CD4-positive, alpha-beta memory T cell (primary cell): ENCODE measurements at regions not wholly inside any gene's neighbourhood (a gene's known extent, or its start where the extent isn't known, plus 50 kb on each side); places are given as distances from the start of the nearest gene placed in this dataset.

Experiments used
- CTCF ChIA-PET: fragments of 350-600 bp; sonication (Branson Sonifier 250); formaldehyde crosslinking; loops from one replicate; lab custom pipeline; 2021; ENCODE audit warnings: inconsistent platforms; ENCODE audit not compliant: partially characterized antibody; lab: Charles Lee
- POLR2A ChIA-PET: fragments of 350-600 bp; sonication (Branson Sonifier 250); formaldehyde crosslinking; loops from one replicate; lab custom pipeline; 2021; ENCODE audit not compliant: partially characterized antibody; lab: Charles Lee
- DNase-seq, 5 donors: peaks; one replicate each; pipeline versions ENCODE4 v3.0.0 to v3.0.0-alpha.2; 2020 to 2022; ENCODE audit warnings: mixed read lengths in 1 of 5
- H3K27ac ChIP-seq: one replicate; pipeline ENCODE4 v1.7.0; 2013; ENCODE audit warnings: low read depth, low read length
- H3K27me3 ChIP-seq: 2 replicates; pipeline ENCODE4 v1.7.0; 2013; ENCODE audit warnings: mild to moderate bottlenecking, low read length, moderate library complexity; ENCODE audit not compliant: insufficient read depth
- H3K36me3 ChIP-seq: 2 replicates; pipeline ENCODE4 v1.7.0; 2013; ENCODE audit warnings: mild to moderate bottlenecking, low read length, moderate library complexity; ENCODE audit not compliant: insufficient read depth
- H3K4me1 ChIP-seq: 2 replicates; pipeline ENCODE4 v1.7.0; 2013; ENCODE audit warnings: mild to moderate bottlenecking, low read length, moderate library complexity; ENCODE audit not compliant: insufficient read depth
- H3K4me3 ChIP-seq, 2 donors: one replicate each; pipeline ENCODE4 v1.7.0; 2013; ENCODE audit warnings: low read length in 2 of 2, mild to moderate bottlenecking in 1 of 2
- H3K9me3 ChIP-seq, 2 donors: one replicate each; pipeline ENCODE4 v1.7.0; 2013; ENCODE audit warnings: low read length in 2 of 2, control low read depth in 1 of 2; ENCODE audit not compliant: control insufficient read depth in 1 of 2
- H3K27ac Mint-ChIP-seq, 7 donors: one replicate each; pipeline ENCODE4 v1.8.0; 2020 to 2021; ENCODE audit warnings: mixed read lengths in 7 of 7, mild to moderate bottlenecking in 6 of 7, inconsistent platforms in 3 of 7, moderate library complexity in 3 of 7
- H3K27me3 Mint-ChIP-seq, 2 donors: one replicate each; pipeline ENCODE4 v1.8.0; 2020 to 2021; ENCODE audit warnings: mixed read lengths in 2 of 2
- H3K36me3 Mint-ChIP-seq, 2 donors: one replicate each; pipeline ENCODE4 v1.8.0; 2020 to 2021; ENCODE audit warnings: mixed read lengths in 2 of 2, inconsistent platforms in 1 of 2, mild to moderate bottlenecking in 1 of 2
- H3K4me1 Mint-ChIP-seq, 4 donors: one replicate each; pipeline ENCODE4 v1.8.0; 2020 to 2021; ENCODE audit warnings: mixed read lengths in 4 of 4, mild to moderate bottlenecking in 1 of 4
- H3K4me3 Mint-ChIP-seq, 8 donors: one replicate each; pipeline ENCODE4 v1.8.0; 2020 to 2021; ENCODE audit warnings: mixed read lengths in 8 of 8, mild to moderate bottlenecking in 7 of 8, moderate library complexity in 6 of 8, inconsistent platforms in 3 of 8
- H3K9me3 Mint-ChIP-seq, 8 donors: one replicate each; pipeline ENCODE4 v1.8.0; 2020 to 2021; ENCODE audit warnings: mixed read lengths in 8 of 8, mild to moderate bottlenecking in 5 of 8, inconsistent platforms in 3 of 8, moderate library complexity in 1 of 8
- intact Hi-C: fragments of 100-400 bp; cut with micrococcal nuclease; formaldehyde crosslinking; loops from one replicate; pipeline ENCODE4 v1.15.1; 2023

GRCh38 chr9:8136477-8136876, 336.9 kb upstream of the DMAC1 start:
- no peaks in the 10 kb centered on the region for H3K9me3 ChIP-seq
- no peaks in the 10 kb centered on the region for H3K27me3 Mint-ChIP-seq
- DNase-seq, result no peak
- intact Hi-C loops, result no loop called here
- H3K4me1 Mint-ChIP-seq, result peaks cover 0 to 1% (median 0%) of the 10 kb centered on the region in 4 donors
- H3K9me3 Mint-ChIP-seq, result peaks cover 0 to 3% (median 0%) of the 10 kb centered on the region in 8 donors
- ChIA-PET POLR2A (no interaction called here), CTCF (no interaction called here)
- no peaks in the 10 kb centered on the region for H3K27me3 ChIP-seq
- no peaks in the 10 kb centered on the region for H3K36me3 ChIP-seq
- H3K4me3 Mint-ChIP-seq, result no peak overlapping the region
- H3K27ac ChIP-seq, result no peak overlapping the region
- H3K4me3 ChIP-seq, result no peak overlapping the region
- no peak overlapping the region for H3K27ac Mint-ChIP-seq
- H3K4me1 ChIP-seq, result no peaks in the 10 kb centered on the region
- H3K36me3 Mint-ChIP-seq, result no peaks in the 10 kb centered on the region

- POLR2A ChIA-PET, result no interaction called here
- CTCF ChIA-PET, result no interaction called here
These were observed 335.1 kb upstream of the DMAC1 start for GRCh38 chr9:8134635-8135034.

GRCh38 chr9:8133606-8134005, 334.0 kb upstream of the DMAC1 start:
- intact Hi-C loops, result no loop called here
- H3K4me3 Mint-ChIP-seq, result no peak overlapping the region
- H3K4me1 Mint-ChIP-seq, result peaks cover 0 to 1% (median 0%) of the 10 kb centered on the region in 4 donors
- H3K4me3 ChIP-seq, result no peak overlapping the region
- no peaks in the 10 kb centered on the region for H3K9me3 ChIP-seq
- no peaks in the 10 kb centered on the region for H3K27me3 Mint-ChIP-seq
- H3K27ac Mint-ChIP-seq, result no peak overlapping the region
- no peak for DNase-seq
- no peaks in the 10 kb centered on the region for H3K36me3 ChIP-seq
- H3K4me1 ChIP-seq, result no peaks in the 10 kb centered on the region
- no peaks in the 10 kb centered on the region for H3K27me3 ChIP-seq
- no peak overlapping the region for H3K27ac ChIP-seq
- CTCF ChIA-PET, result interaction anchor here (0.7 kb wide), 1 partner anchor 290 kb away, joined by 3 read pairs; no protein-coding TSS in a partner anchor
- H3K9me3 Mint-ChIP-seq, result peaks cover 0 to 3% (median 0%) of the 10 kb centered on the region in 8 donors
- no peaks in the 10 kb centered on the region for H3K36me3 Mint-ChIP-seq
- POLR2A ChIA-PET, result no interaction called here

More at GRCh38 chr9:8134635-8135034, 335.1 kb upstream of the DMAC1 start:
- Histone ChIP-seq H3K4me1 (no peaks in the 10 kb centered on the region), H3K9me3 (no peaks in the 10 kb centered on the region), H3K4me3 (no peak overlapping the region), H3K36me3 (no peaks in the 10 kb centered on the region), H3K27ac (no peak overlapping the region), H3K27me3 (no peaks in the 10 kb centered on the region)
- H3K9me3 Mint-ChIP-seq, result peaks cover 0 to 3% (median 0%) of the 10 kb centered on the region in 8 donors
- H3K36me3 Mint-ChIP-seq, result no peaks in the 10 kb centered on the region
- no peak overlapping the region for H3K27ac Mint-ChIP-seq
- H3K4me1 Mint-ChIP-seq, result peaks cover 0 to 1% (median 0%) of the 10 kb centered on the region in 4 donors
- intact Hi-C loops, result no loop called here
- no peaks in the 10 kb centered on the region for H3K27me3 Mint-ChIP-seq
- H3K4me3 Mint-ChIP-seq, result no peak overlapping the region
- no peak for DNase-seq

GRCh38 chr9:8115570-8115969, 316.0 kb upstream of the DMAC1 start:
- H3K36me3 ChIP-seq, result no peaks in the 10 kb centered on the region
- no peak overlapping the region for H3K4me3 Mint-ChIP-seq
- intact Hi-C loops, result no loop called here
- no peak overlapping the region for H3K27ac ChIP-seq
- H3K9me3 ChIP-seq, result no peaks in the 10 kb centered on the region
- ChIA-PET CTCF (no interaction called here), POLR2A (no interaction called here)
- no peaks in the 10 kb centered on the region for H3K27me3 ChIP-seq
- no peak for DNase-seq
- peaks cover 0 to 5% (median 2%) of the 10 kb centered on the region in 4 donors for H3K4me1 Mint-ChIP-seq
- no peak overlapping the region for H3K4me3 ChIP-seq
- H3K36me3 Mint-ChIP-seq, result no peaks in the 10 kb centered on the region
- no peaks in the 10 kb centered on the region for H3K27me3 Mint-ChIP-seq
- H3K9me3 Mint-ChIP-seq, result peaks cover 0 to 2% (median 0%) of the 10 kb centered on the region in 8 donors
- no peaks in the 10 kb centered on the region for H3K4me1 ChIP-seq
- no peak overlapping the region for H3K27ac Mint-ChIP-seq

- CTCF ChIA-PET, result no interaction called here
These were observed 315.2 kb upstream of the DMAC1 start for GRCh38 chr9:8114826-8115225.

GRCh38 chr9:8106362-8106761, 306.8 kb upstream of the DMAC1 start:
- intact Hi-C loops, result no loop called here
- no peaks in the 10 kb centered on the region for H3K36me3 ChIP-seq
- Mint-ChIP-seq H3K4me1 (no peaks in the 10 kb centered on the region), H3K27me3 (no peaks in the 10 kb centered on the region), H3K36me3 (no peaks in the 10 kb centered on the region), H3K4me3 (no peak overlapping the region), H3K27ac (no peak overlapping the region), H3K9me3 (peaks cover 0 to 6% (median 3%) of the 10 kb centered on the region in 8 donors)
- H3K4me3 ChIP-seq, result no peak overlapping the region
- no peaks in the 10 kb centered on the region for H3K4me1 ChIP-seq
- ChIA-PET CTCF (no interaction called here), POLR2A (no interaction called here)
- no peaks in the 10 kb centered on the region for H3K9me3 ChIP-seq
- H3K27me3 ChIP-seq, result no peaks in the 10 kb centered on the region
- no peak overlapping the region for H3K27ac ChIP-seq
- no peak for DNase-seq

More at GRCh38 chr9:8114826-8115225, 315.2 kb upstream of the DMAC1 start:
- H3K27me3 ChIP-seq, result no peaks in the 10 kb centered on the region
- Mint-ChIP-seq H3K27me3 (no peaks in the 10 kb centered on the region), H3K4me1 (peaks cover 0 to 5% (median 2%) of the 10 kb centered on the region in 4 donors), H3K27ac (no peak overlapping the region), H3K4me3 (no peak overlapping the region), H3K9me3 (peaks cover 0 to 2% (median 0%) of the 10 kb centered on the region in 8 donors), H3K36me3 (no peaks in the 10 kb centered on the region)
- no peaks in the 10 kb centered on the region for H3K9me3 ChIP-seq
- H3K4me3 ChIP-seq, result no peak overlapping the region
- no peak overlapping the region for H3K27ac ChIP-seq
- intact Hi-C loops, result no loop called here
- no peak for DNase-seq
- H3K4me1 ChIP-seq, result no peaks in the 10 kb centered on the region
- POLR2A ChIA-PET, result no interaction called here
- H3K36me3 ChIP-seq, result no peaks in the 10 kb centered on the region

- Mint-ChIP-seq H3K9me3 (peaks cover 0 to 7% (median 3%) of the 10 kb centered on the region in 8 donors), H3K36me3 (peaks cover 0 to 3% of the 10 kb centered on the region in 2 donors), H3K27me3 (no peaks in the 10 kb centered on the region), H3K4me3 (no peak overlapping the region), H3K4me1 (peaks cover 0 to 3% (median 2%) of the 10 kb centered on the region in 4 donors), H3K27ac (no peak overlapping the region)
- no peaks in the 10 kb centered on the region for H3K4me1 ChIP-seq
- H3K27ac ChIP-seq, result no peak overlapping the region
- ChIA-PET CTCF (no interaction called here), POLR2A (no interaction called here)
- H3K36me3 ChIP-seq, result no peaks in the 10 kb centered on the region
- no peaks in the 10 kb centered on the region for H3K9me3 ChIP-seq
- no peak for DNase-seq
- intact Hi-C loops, result no loop called here
- H3K27me3 ChIP-seq, result no peaks in the 10 kb centered on the region
- H3K4me3 ChIP-seq, result no peak overlapping the region
These were observed 302.0 kb upstream of the DMAC1 start for GRCh38 chr9:8101607-8102006.
